ENCODE measurements at regions not wholly inside any gene's neighbourhood (a gene's known extent, or its start where the extent isn't known, plus 50 kb on each side); places are given as distances from the start of the nearest gene placed in this dataset.
"Not testable (repeated sequence)": the region's sequence is repeated elsewhere in the genome, so short reads cannot be mapped to it uniquely, and the experiment has no call there.

DNA sequence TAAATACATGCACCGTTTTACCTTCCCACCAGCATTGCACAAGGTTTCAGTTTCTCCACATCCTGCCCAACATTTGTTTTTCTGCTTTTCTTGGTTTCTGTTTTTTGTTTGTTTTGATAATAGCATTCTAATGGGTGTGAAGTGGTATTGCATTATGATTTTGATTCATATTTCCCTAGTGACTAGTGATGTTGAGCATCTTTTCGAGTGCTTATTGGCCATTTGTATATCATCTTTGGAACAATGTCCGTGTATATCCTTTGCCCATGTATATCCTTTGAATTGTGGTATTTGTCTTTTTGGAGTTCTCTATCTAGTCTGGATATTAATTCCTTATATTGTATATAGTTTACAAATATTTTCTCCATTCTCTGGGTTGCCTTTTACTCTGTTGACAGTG is 2914.8 kb upstream of the OR11H1 start:
- H3K4me3 ChIP-seq (ENCODE audit: low read length): no peak overlapping the region
- DNase-seq (ENCODE audit: low read depth): no peak
- TF ChIP-seq, protein P1, sequence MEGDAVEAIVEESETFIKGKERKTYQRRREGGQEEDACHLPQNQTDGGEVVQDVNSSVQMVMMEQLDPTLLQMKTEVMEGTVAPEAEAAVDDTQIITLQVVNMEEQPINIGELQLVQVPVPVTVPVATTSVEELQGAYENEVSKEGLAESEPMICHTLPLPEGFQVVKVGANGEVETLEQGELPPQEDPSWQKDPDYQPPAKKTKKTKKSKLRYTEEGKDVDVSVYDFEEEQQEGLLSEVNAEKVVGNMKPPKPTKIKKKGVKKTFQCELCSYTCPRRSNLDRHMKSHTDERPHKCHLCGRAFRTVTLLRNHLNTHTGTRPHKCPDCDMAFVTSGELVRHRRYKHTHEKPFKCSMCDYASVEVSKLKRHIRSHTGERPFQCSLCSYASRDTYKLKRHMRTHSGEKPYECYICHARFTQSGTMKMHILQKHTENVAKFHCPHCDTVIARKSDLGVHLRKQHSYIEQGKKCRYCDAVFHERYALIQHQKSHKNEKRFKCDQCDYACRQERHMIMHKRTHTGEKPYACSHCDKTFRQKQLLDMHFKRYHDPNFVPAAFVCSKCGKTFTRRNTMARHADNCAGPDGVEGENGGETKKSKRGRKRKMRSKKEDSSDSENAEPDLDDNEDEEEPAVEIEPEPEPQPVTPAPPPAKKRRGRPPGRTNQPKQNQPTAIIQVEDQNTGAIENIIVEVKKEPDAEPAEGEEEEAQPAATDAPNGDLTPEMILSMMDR (conservative IDR thresholded peaks at IDR 0.05; ENCODE audit: low read depth, low read length): no peak

DNA sequence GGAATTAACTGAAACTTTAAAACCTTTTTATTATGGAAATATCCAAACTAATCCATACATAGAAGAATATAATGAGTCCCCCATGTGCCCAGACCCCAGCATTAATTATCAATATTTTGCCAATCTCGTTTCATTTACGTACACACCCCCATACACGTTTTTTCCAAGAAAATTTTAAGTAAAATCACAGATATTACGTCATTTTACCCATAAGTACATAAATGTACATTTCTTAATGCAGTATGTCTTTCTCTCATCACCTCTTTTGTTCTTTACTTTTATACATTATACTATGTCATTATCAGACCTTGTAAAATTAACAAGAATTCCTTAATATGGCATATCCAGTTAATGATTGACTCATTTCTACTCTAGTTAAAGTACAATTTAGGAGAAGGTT is 2914.1 kb upstream of the OR11H1 start:
- not testable (repeated sequence) for DNase-seq (ENCODE audit: low read depth); H3K4me3 ChIP-seq (ENCODE audit: low read length)

DNA sequence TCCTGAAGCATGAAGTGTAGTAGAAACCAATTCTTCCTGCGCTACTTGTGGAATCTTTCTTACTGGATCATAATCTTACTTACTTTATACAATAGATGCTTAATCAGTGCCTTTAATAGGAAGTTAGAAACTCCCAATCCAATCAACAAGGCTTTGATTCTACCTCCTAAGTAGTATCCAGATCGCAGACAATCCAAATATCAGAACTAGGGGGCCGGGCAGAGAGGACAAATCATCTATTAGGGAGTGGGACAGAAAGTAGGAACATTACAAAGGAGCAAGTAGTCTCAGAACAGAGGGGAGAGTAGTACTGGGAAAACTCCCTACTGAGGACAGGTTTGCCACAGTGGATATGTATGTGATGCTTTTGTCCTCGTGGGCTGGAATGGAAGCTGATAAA is 2901.1 kb upstream of the OR11H1 start:
- H3K4me3 ChIP-seq (ENCODE audit: low read length); DNase-seq (ENCODE audit: low read depth): not testable (repeated sequence)

DNA sequence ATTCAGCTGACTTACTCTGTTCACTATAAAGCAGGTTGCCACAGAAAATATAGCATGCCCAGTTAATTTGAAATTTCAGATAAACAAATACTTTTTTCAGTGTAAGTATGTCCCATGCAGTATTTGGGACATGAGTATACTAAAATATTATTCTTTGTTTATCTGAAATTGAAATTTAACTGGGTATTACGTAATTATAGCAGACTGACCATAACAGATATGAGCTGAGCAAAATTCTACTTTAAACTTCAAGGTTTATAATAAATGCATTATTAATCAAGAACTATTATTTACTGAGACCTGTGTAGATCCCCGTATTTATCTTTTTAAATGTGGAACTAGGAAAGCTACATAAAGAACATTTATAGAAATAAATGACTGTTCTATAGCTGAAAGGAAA is 2898.2 kb upstream of the OR11H1 start:
- H3K4me3 ChIP-seq (ENCODE audit: low read length): not testable (repeated sequence)

DNA sequence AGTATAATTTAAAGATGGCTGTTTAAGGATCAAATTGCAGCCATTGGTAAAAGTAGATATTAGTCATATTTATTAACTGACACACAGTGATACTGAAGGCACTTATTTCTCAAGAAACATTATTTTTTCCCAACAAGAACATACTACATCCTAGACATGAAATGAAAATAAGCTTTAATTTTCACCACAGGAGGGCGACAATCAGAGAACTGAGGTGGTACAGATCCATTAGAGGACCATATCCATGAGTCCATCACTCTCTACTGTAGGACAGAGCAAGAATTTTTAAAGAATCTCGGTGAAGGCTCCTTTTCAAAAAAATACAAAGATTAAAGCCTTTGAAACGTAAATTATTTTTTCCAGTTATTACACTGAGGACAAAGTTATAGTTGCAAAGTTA is 2897.0 kb upstream of the OR11H1 start:
- not testable (repeated sequence) for DNase-seq (ENCODE audit: low read depth); H3K4me3 ChIP-seq (ENCODE audit: low read length)

More for the DNA sequence above, 2898.2 kb upstream of the OR11H1 start:
- DNase-seq (ENCODE audit: low read depth): not testable (repeated sequence)

DNA sequence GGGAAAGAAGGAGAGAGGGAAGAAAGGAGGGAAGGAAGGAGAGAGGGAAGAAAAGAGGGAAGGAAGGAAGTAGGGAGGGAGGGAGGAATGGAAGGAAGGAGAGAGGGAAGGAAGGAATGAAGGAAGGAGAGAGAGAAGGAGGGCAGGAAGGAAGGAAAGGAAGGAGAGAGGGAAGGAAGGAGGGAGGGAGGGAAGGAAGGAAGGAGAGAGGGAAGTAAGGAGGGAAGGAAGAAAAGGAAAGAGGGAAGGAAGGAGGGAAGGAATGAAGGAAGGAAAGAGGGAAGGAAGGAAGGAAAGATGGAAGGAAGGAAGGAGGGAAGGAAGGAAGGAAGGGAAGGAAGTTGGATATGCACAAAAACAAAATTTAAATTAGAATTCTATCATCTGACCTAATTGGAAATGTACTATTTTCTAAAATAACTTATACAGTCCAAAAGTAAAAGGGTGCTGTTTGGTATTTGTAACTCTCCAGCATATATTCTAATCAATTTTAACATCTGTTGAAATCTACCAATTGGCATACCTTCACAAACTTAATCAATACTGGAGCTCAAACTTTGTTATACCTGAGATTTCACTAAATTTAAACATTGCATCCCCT is 2890.3 kb upstream of the OR11H1 start:
- not testable (repeated sequence) for DNase-seq (ENCODE audit: low read depth); H3K4me3 ChIP-seq (ENCODE audit: low read length)

DNA sequence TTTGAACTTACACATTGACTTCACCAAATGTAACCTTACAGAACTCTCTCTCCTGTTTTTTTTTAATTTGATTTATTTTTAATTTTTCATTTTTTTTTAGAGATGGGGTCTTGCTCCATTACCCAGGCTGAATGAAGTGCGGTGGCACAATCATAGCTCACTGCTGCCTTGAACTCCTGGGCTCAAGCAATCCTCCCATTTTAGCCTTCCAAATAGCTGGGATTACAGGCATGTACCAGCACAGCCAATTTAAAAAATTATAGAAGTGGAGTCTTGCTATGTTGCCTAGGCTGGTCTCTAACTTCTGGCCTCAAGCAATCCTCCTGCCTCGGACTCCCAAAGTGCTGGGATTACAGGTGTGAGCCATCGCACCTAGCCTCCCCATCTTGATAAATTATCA is 2889.7 kb upstream of the OR11H1 start:
- not testable (repeated sequence) for H3K4me3 ChIP-seq (ENCODE audit: low read length); DNase-seq (ENCODE audit: low read depth)
